Endodermal cell (in vitro differentiated cells): ENCODE measurements at regions not wholly inside any gene's neighbourhood (a gene's known extent, or its start where the extent isn't known, plus 50 kb on each side); places are given as distances from the start of the nearest gene placed in this dataset.

ENCODE experiments used
- DNase-seq: peaks from one replicate; pipeline ENCODE4 v3.0.0-alpha.2; 2017
- H3K27ac ChIP-seq: 2 replicates; pipeline ENCODE4 v1.5.1; 2013; ENCODE audit warnings: mild to moderate bottlenecking, low read depth, low read length, moderate library complexity
- H3K27me3 ChIP-seq: 2 replicates; pipeline ENCODE4 v1.6.1; 2013; ENCODE audit warnings: mild to moderate bottlenecking, low read length, moderate library complexity; ENCODE audit not compliant: insufficient read depth, control insufficient read depth, poor library complexity, severe bottlenecking
- H3K36me3 ChIP-seq: 2 replicates; pipeline ENCODE4 v1.7.0; 2013; ENCODE audit warnings: mild to moderate bottlenecking, low read length, moderate library complexity; ENCODE audit not compliant: control insufficient read depth, insufficient read depth
- H3K4me1 ChIP-seq: one replicate; pipeline ENCODE4 v1.7.0; 2013; ENCODE audit warnings: low read length; ENCODE audit not compliant: control insufficient read depth, insufficient read depth
- H3K4me3 ChIP-seq: 2 replicates; pipeline ENCODE4 v1.5.1; 2013; ENCODE audit warnings: mild to moderate bottlenecking, low read length, moderate library complexity
- H3K9ac ChIP-seq: 2 replicates; pipeline ENCODE4 v1.6.1; 2013; ENCODE audit warnings: mild to moderate bottlenecking, low read length, moderate library complexity; ENCODE audit not compliant: poor library complexity, severe bottlenecking; ENCODE audit errors: extremely low read depth
- H3K9me3 ChIP-seq: 2 replicates; pipeline ENCODE4 v1.6.1; 2013; ENCODE audit warnings: mild to moderate bottlenecking, low read length, moderate library complexity; ENCODE audit not compliant: control insufficient read depth
- H3K27ac Mint-ChIP-seq: 2 replicates; pipeline ENCODE4 v1.8.0; 2020; ENCODE audit warnings: mixed read lengths
- H3K27me3 Mint-ChIP-seq: 2 replicates; pipeline ENCODE4 v1.8.0; 2021; ENCODE audit warnings: mild to moderate bottlenecking, mixed read lengths; ENCODE audit not compliant: insufficient read depth
- H3K36me3 Mint-ChIP-seq: 2 replicates; pipeline ENCODE4 v1.8.0; 2020; ENCODE audit warnings: low read depth, mixed read lengths
- H3K4me1 Mint-ChIP-seq: 2 replicates; pipeline ENCODE4 v1.8.0; 2020; ENCODE audit warnings: mixed read lengths
- H3K4me3 Mint-ChIP-seq: 2 replicates; pipeline ENCODE4 v1.8.0; 2020; ENCODE audit warnings: mild to moderate bottlenecking, moderate library complexity, mixed read lengths
- H3K9me3 Mint-ChIP-seq: 2 replicates; pipeline ENCODE4 v1.8.0; 2020; ENCODE audit warnings: mild to moderate bottlenecking, mixed read lengths
- CTCF ChIP-seq: fragments of 200-600 bp; sonication (generic); conservative IDR thresholded peaks from 2 replicates; pipeline ENCODE4 v1.5.0; 2021; ENCODE audit warnings: antibody characterized with exemption, mild to moderate bottlenecking
- WGBS, 2 experiments: methylation state at CpG; one replicate each; pipeline versions ENCODE4 v1.1.5 to v1.1.7; 2013; ENCODE audit warnings: missing lambda C conversion rate in 2 of 2, mixed read lengths in 1 of 2; ENCODE audit not compliant: insufficient coverage in 1 of 2, insufficient read length in 1 of 2; 5-methylcytosine and 5-hydroxymethylcytosine counted together

- H3K9ac ChIP-seq: no peak overlapping the region
- Mint-ChIP-seq H3K27ac (no peak overlapping the region), H3K27me3 (no peaks in the 10 kb centered on the region), H3K36me3 (no peaks in the 10 kb centered on the region), H3K4me1 (no peaks in the 10 kb centered on the region), H3K4me3 (no peak overlapping the region), H3K9me3 (no peaks in the 10 kb centered on the region)
- no peaks in the 10 kb centered on the region for H3K36me3 ChIP-seq
- WGBS, 2 experiments: 95 to 100% methylated on average over 1 to 10 of the region's 11 CpGs
- H3K4me3 ChIP-seq: no peak overlapping the region
- no peaks in the 10 kb centered on the region for H3K9me3 ChIP-seq
- no peak for TF ChIP-seq CTCF
- H3K4me1 ChIP-seq: no peaks in the 10 kb centered on the region
- H3K27ac ChIP-seq: no peak overlapping the region
- no peak for DNase-seq
- H3K27me3 ChIP-seq: no peaks in the 10 kb centered on the region
Measured at GRCh38 chr2:128602038-128602698, 283.5 kb upstream of the HS6ST1 start.

DNA sequence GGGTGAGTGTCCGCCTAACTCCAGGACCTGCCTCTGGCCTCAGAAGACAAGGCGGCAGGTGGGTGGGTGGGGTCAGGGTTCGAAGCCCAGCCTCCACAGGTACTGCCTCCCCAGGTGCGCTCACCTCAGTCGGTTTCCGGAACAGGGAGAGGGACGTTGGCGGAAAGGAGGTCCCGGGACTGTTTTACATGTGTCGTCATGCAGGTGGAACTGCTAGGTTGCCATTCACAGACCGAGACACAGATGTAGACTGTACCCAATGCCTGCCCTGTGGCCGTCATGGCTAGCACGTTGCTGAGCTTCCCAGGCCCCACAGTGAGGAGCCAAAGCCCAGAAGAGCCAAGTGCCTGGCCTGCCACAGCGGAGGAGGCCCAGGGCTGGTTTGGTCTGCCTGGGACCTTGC lies 284.0 kb upstream of the HS6ST1 start:
- H3K4me3 Mint-ChIP-seq: no peak overlapping the region
- H3K9me3 ChIP-seq: no peaks in the 10 kb centered on the region
- no peaks in the 10 kb centered on the region for H3K36me3 Mint-ChIP-seq
- H3K27ac ChIP-seq: no peak overlapping the region
- H3K4me1 ChIP-seq: no peaks in the 10 kb centered on the region
- H3K27ac Mint-ChIP-seq: no peak overlapping the region
- no peak for TF ChIP-seq CTCF
- no peaks in the 10 kb centered on the region for H3K4me1 Mint-ChIP-seq
- H3K9me3 Mint-ChIP-seq: no peaks in the 10 kb centered on the region
- H3K36me3 ChIP-seq: no peaks in the 10 kb centered on the region
- no peak overlapping the region for H3K9ac ChIP-seq
- 91% methylated on average over 9 to 14 of the region's 14 CpGs for WGBS, 2 experiments
- H3K4me3 ChIP-seq: no peak overlapping the region
- no peaks in the 10 kb centered on the region for H3K27me3 ChIP-seq
- DNase-seq: no peak
- H3K27me3 Mint-ChIP-seq: no peaks in the 10 kb centered on the region

DNA sequence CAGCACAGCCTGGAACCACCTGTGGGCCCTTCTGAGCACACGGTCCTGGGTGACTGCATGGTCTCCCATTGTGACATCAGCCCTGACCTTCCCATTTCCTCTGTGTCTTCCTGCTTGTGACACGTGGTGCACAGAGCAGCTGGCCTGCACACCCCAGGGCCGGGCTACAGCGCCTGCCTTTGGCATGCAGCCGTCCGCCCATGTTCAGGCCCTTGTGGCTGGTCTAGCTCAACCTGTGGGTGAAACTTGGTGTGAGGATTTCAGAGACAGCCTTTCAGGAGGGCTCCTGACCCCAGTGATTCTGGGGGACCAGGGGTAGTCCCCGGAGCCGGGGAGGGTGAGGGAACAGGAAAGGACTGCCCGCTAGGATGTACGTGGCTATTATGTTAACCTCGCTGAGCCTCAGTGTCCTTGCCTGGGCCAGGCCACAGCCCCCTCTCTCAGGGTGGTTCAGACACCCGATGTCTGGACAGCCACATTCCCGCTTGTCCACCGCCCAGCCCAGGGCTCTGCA lies 284.8 kb upstream of the HS6ST1 start:
- Histone ChIP-seq H3K36me3 (no peaks in the 10 kb centered on the region), H3K4me1 (no peaks in the 10 kb centered on the region), H3K9ac (no peak overlapping the region), H3K9me3 (no peaks in the 10 kb centered on the region), H3K27ac (no peak overlapping the region), H3K27me3 (no peaks in the 10 kb centered on the region), H3K4me3 (no peak overlapping the region)
- TF ChIP-seq CTCF: no peak
- DNase-seq: no peak
- Mint-ChIP-seq H3K4me1 (no peaks in the 10 kb centered on the region), H3K4me3 (no peak overlapping the region), H3K9me3 (no peaks in the 10 kb centered on the region), H3K27me3 (no peaks in the 10 kb centered on the region), H3K27ac (no peak overlapping the region), H3K36me3 (no peaks in the 10 kb centered on the region)
- 89 to 92% methylated on average over 7 to 14 of the region's 14 CpGs for WGBS, 2 experiments
